Gastroesophageal sphincter (tissue), 3 donors: ENCODE measurements at regions not wholly inside any gene's neighbourhood (a gene's known extent, or its start where the extent isn't known, plus 50 kb on each side); places are given as distances from the start of the nearest gene placed in this dataset.

ENCODE experiments used
- CTCF ChIP-seq, 4 experiments: fragments of 200-600 bp in 2 of 4; fragments of 450-650 bp in 2 of 4; sonication (generic) in 1 of 4; IDR thresholded peaks; one replicate each; pipeline ENCODE4 v1.5.1; 2017 to 2019; ENCODE audit warnings: antibody characterized with exemption in 4 of 4, mild to moderate bottlenecking in 2 of 4, moderate library complexity in 2 of 4
- POLR2A ChIP-seq, 2 donors: fragments of 450-650 bp; IDR thresholded peaks; one replicate each; pipeline ENCODE4 v1.6.1; 2017; ENCODE audit warnings: antibody characterized with exemption in 2 of 2, mild to moderate bottlenecking in 2 of 2, moderate library complexity in 1 of 2

- TF ChIP-seq POLR2A (IDR thresholded peaks at IDR 0.05), result no peak
- no peak for TF ChIP-seq CTCF (IDR thresholded peaks at IDR 0.05)
Observed at GRCh38 chr4:176910646-176911045, 117.9 kb upstream of the VEGFC start.
